Bone marrow (tissue), 2 donors: ENCODE measurements at regions not wholly inside any gene's neighbourhood (a gene's known extent, or its start where the extent isn't known, plus 50 kb on each side); places are given as distances from the start of the nearest gene placed in this dataset.

Experiments used
- DNase-seq, 2 donors: peaks; one replicate each; lab custom pipeline; 2025; lab: John Stamatoyannopoulos, UW

GRCh38 chr14:53610947-53611346, 345.7 kb downstream of the BMP4 start:
- DNase-seq: no peak

DNA sequence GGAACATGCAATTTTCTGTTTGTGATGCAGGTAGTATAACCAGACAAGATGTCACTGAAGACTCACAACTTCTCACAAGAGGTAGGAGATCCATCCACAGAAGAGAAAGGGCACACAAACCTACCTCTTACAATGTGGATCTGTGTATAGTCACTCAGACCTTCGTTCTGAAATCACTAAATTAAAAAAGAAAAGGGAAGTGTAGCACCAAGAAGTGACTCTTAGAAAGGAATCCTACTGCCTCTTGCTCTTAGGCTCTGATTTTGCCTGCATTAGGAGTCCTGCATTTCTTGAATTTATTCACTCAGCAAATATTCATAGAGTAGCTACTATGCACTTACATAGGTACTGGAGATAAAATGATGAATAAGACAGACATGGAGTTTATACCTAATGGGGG, 347.6 kb downstream of the BMP4 start:
- DNase-seq: no peak

DNA sequence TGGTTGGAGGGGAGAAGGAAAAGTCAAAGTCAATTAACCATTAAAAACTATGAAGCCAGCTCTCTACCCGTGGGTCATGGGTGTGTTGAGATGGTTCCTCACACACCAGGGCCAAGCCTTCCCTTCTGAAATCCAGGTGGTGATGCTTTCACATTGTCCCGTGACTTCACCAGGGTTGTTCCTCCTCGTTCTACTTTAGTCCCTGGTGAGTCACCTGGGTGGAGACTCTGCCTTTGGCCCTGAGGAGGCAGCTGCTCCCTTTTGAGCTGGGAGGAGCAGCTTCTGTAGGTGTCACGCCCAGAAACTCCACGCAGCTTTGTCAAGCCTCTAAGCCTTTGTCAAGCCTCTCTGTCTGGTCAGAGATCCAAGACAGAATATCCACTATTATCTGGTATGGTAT, 348.3 kb downstream of the BMP4 start:
- DNase-seq: no peak

- no peak for DNase-seq
Measured at GRCh38 chr14:53606203-53606602, 350.4 kb downstream of the BMP4 start.

DNA sequence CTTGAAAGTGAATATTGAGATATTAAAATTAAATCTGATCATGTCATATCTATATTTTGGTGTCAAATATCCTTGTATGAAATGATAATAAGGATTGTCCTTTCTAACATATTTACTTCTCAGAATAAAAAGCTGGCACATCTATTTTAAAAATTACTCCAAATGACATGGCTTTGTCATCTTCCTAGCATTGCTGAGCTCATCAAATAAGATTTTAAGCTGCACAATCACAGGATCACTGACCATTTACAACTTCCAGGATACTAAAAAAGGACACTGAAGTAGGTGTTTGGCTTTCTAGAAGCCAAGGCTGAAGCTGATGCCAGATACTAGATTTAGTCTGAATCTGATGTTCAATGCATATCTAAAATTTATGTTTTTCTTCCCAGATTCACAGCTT, 351.1 kb downstream of the BMP4 start:
- no peak for DNase-seq

DNA sequence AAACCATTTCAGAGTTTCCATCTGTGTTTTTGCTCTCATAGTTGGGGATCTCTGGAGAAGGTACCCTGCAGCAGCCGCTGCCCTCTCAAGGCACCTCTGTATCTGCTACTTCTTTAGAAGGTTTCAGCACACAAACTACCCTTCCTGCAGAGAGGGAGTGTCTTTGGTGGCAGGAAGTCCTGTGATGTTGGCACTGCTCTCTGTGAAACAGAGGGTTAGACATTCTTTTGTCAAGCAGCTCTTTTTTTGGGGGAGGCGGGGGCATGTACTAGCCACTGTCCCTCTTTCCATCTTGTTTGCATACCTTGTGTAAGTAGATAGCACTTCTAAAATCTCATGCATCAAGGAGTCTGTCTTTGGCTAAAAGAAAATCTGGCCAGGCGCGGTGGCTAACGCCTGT, 352.6 kb downstream of the BMP4 start:
- no peak for DNase-seq

DNA sequence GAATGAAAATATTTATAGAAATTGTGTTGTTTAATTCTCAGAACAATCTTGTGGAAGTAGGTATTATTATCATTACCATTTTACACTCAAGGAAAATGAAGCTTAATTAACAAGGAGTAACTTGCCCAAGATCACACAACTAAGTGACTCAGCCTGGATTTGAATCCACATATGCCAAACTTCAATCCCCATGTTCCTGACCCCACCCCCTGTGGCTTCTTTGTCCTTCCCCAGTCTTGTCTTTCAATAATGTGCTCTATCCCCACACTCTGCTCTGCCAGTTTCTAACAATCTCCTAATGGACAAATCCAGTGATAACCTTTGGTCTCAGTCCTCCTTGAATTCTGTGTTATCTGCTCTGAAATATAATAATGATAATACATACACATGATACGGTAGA, 355.2 kb downstream of the BMP4 start:
- DNase-seq: no peak

- no peak for DNase-seq
Measured at GRCh38 chr14:53599221-53599945, 357.2 kb downstream of the BMP4 start.

GRCh38 chr14:53596853-53597525, 359.6 kb downstream of the BMP4 start:
- no peak for DNase-seq

- DNase-seq: no peak
Measured at GRCh38 chr14:53591816-53592215, 364.8 kb downstream of the BMP4 start.

DNA sequence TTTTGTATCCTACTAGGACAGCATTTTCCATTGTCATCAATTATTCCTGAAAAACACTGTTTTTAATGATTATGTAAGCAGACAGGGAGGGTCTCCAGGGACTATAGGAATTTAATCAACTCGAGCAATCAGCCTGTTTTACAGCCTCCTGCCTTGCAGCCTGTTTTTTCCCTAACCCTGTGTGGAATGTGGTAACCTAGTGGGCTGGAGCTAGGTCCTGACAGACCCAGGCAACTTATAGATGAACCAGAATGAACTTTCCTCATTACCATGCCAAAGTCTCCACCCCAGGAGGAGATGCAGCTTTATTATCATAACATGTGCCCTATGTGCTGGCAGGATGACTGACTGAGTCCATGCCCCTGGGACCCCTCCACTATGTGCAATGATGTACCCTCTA, 375.1 kb downstream of the BMP4 start:
- no peak for DNase-seq

DNA sequence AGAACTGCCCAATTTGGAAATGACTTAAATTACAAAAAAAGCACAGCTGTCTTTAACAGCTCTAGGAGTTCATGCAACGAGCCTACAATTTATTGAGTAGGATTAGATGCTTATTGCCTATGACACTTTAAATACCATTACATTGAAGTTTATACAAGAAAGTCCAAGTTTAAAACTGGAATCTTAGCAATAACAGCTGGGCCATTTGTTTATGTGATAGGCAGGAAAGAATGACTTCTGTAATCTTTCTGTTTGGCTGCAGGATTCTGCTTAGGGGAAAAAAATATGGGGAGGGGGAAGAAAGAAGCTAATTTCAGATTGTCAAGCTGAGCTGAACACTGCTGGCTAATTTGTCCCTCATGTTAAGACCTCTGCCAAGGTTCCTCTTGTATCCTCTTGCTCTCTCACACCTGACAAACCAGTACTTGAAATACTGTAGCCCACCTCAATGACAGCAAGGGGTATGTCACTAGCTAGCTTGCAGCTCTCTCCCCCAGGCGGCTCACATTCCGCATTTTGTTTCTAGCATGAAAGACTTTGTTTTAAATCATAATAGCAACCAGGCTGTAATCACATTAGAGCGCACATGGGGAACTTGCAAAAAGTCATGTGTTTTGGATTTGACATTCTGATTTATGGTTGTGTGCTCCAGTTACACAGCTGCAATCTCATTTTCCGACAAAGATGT, 384.8 kb downstream of the BMP4 start:
- DNase-seq: no peak

DNA sequence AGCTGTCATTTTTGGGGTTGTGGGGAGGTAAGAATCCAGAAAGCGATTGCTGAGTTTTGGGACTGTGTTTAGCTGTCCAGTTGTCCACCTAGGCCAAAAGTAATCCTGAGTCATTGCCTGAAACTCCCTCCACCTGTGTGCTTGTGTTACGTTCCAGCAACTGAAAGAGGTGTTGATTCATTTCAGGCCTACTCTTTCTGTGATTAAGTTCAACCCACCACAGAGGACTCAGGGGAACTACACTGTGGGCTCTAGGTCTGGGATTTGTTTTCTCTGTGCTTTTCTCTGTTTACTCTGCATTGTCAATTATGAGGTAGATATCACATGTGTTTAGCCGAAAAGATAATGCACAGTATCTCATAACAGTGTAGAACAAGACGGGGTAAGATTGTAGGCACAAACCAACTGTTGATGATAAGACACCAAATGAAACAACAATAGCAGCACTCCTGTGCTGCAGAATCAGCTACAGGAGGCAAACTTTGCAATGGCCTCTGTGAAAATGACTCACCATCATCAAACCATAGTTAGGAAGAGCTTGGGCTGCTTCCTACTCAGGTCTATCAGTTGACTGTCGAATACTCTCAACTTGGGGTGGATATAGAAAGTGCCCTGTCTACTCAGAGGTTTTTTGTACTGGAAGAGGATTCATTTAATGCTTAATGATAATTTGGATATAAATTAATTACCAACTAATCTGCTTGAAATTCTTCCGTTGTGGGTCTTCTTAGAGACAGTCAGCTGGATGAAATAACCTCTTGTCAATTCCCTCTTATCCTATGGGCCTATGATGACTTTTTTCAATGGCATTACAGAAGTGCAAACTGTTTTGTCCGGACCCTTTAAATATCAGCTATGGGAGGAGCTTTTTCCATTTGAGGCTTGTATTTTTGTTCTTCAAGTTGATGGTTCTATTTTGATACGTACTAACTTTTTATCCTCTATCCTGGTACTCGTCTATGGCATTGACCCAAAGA, 385.9 kb downstream of the BMP4 start:
- DNase-seq: no peak

DNA sequence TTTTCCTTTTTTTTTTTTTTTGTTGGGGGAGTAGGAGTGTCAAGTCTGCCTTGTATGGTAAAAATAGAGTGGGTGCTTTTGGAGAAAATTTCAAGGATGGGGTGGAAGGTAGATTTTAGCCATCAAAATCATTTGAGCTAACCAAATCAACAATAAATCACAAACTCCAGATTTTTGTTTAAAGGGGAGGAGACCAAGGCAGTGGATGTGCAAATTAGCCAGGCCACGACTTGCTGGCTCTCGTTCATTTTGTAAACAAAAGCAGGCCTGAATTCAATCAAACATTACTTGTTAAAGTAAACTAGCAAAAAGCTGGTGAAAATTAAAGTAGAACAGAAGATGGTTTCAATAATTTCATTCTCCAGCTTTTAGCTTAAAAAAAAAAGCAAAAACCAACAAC, 387.2 kb downstream of the BMP4 start:
- DNase-seq: no peak

DNA sequence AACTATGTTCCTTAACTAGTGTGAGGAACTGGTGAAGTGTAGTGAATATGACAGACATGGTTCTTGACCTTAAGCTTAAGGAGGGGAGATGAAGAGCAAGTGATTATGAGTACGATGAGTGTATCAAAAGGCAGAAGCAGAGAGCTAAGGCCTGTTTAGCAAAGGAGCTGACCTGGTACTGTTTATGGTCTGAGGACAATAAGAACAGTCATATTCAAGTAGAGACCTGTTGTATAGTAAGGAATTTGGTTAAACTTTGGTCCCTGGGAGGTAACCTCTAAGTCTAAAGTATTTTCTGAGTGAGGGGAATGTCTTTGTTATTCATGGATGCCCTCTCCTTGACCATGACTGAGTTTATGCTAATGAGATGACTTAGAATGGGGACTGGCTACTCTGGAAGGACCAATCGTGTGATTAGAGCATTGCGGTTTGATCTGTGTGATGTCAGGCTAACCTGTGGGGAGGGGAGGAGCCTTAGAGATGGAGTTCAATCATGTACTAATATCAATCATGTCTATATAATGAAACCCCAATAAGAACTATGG, 389.3 kb downstream of the BMP4 start:
- no peak for DNase-seq

- DNase-seq: no peak
Measured at GRCh38 chr14:53564870-53565269, 391.8 kb downstream of the BMP4 start.

DNA sequence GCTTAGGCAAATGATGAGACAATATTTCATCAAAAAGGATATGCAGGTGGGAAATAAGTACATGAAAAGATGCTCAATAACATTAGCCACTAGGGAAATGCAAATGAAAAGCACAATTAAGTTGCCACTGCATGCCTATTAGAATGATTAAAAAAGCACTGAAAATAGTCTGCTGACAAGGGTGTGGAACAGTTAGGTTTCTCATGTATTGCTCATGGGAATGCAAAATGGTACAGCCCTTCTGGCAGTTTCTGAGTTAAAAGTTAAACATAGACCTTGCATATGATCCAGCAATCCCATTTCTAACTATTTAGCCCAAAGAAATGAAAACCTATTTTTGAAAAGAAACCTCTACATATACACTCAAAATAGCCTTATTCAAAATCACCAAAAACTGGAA, 393.0 kb downstream of the BMP4 start:
- DNase-seq: no peak

GRCh38 chr14:53553221-53553620, 400.1 kb upstream of the DDHD1 start:
- no peak for DNase-seq

DNA sequence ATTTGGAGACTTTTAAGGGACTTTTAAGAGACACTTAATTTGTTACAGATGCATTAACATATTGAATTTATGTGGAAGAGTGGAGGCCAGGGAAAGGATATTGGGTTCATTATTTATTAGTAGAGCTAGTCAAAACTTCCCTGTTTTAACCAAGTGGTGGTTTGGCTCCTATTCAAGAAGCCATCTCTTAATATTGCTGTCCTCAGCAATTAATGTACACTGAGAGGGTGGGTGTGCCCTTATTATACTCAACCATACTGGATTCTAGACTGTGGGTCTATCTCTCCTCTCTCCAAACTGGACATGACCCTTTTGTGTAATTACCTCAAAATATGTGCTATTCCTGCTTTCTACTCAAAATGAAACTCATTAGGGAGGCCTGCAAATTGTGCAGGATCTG, 398.7 kb upstream of the DDHD1 start:
- no peak for DNase-seq

DNA sequence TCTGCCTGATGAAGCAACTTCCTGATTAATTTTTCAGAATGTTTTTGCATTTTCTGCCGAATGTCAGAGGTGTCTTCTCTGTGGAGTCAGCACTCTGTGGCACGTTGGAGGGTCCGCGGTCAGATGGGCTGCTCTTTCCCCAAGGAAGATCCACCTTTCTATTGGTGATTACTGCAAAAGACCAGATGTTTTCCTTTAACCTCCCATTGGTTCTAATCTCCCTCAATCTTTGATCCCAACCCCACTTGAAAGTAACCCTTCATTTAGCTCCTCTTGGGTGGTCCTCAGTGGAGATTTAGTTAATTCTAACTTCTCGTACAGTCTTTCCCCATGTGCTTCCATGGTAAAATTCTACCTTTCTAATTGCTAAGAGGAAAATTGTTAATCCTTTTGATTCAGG, 397.7 kb upstream of the DDHD1 start:
- no peak for DNase-seq

DNA sequence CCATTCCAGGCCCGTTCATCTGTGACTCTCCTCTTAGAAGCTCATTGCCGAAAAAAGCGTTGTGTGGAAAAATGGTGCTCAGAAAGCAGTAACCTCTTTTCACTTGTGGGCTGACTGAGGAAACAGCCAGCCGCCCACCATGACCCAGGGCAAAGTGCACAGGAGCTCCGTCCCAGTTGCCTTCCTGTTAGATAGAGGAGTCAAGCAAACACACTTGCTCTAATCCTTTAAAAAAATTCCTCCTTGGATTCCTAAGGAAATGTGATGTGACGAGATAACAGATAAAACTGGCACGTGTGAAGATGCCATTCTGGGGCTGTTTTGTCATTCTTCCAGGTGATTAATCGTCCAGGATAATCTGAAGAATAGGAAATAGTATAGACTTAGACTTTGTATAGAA, 396.8 kb upstream of the DDHD1 start:
- no peak for DNase-seq

DNA sequence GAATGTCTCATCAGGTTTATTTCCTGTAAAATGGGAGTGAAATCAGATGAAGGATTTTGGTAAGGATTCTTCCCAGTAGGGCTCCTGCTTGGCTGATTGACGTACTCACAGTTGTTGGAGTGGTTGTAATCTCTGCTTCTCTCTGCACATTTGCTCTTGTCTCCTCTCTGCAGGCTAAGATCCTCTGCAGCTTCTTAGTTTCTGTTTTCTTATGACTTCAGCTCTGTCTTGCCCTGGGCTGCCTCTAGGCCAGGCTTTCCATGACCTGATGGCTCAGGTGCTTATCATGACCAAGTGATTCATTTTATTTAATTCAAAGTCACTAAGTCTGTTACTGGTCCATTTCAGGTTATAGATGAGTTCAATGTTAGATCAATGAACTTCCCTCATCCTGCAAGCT, 394.5 kb upstream of the DDHD1 start:
- DNase-seq: no peak
